OCI-LY3 (cell line): ENCODE measurements at regions not wholly inside any gene's neighbourhood (a gene's known extent, or its start where the extent isn't known, plus 50 kb on each side); places are given as distances from the start of the nearest gene placed in this dataset.

Experiments used
- H2AFZ ChIP-seq: fragments of 200-600, 300-600 bp; shearing (Covaris generic); 2 replicates; pipeline ENCODE4 v1.6.0; 2014; ENCODE audit warnings: antibody characterized with exemption, low read depth, low read length
- H3K27ac ChIP-seq: fragments of 200-600, 300-600 bp; sonication (generic); 2 replicates; pipeline ENCODE4 v1.5.1; 2014; ENCODE audit warnings: mild to moderate bottlenecking, low read length, moderate library complexity, mixed read lengths
- H3K27me3 ChIP-seq: fragments of 200-600, 300-600 bp; sonication (generic); 2 replicates; pipeline ENCODE4 v1.6.1; 2014; ENCODE audit warnings: low read depth, low read length, mixed read lengths
- H3K36me3 ChIP-seq: fragments of 200-600, 300-600 bp; sonication (generic); replicated peaks from 2 replicates; pipeline ENCODE3; 2014; ENCODE audit warnings: low read depth, low read length, mixed read lengths
- H3K4me1 ChIP-seq: fragments of 300-600, 200-600 bp; sonication (generic); 2 replicates; pipeline ENCODE4 v1.6.1; 2014; ENCODE audit warnings: low read length, mixed read lengths
- H3K4me2 ChIP-seq: fragments of 200-600, 300-600 bp; sonication (generic); 2 replicates; pipeline ENCODE4 v1.6.1; 2014; ENCODE audit warnings: low read length, mixed read lengths
- H3K4me3 ChIP-seq: fragments of 300-600, 200-600 bp; sonication (generic); 2 replicates; pipeline ENCODE4 v1.5.1; 2014; ENCODE audit warnings: antibody characterized with exemption, mild to moderate bottlenecking, low read length, moderate library complexity
- H3K79me2 ChIP-seq: fragments of 300-600, 200-600 bp; shearing (Covaris generic); 2 replicates; pipeline ENCODE4 v1.6.1; 2014; ENCODE audit warnings: mild to moderate bottlenecking, low read length, mixed read lengths
- H3K9ac ChIP-seq: fragments of 300-600, 200-600 bp; shearing (Covaris generic); 2 replicates; pipeline ENCODE4 v1.6.0; 2014; ENCODE audit warnings: mild to moderate bottlenecking, low read length, moderate library complexity
- H3K9me3 ChIP-seq: fragments of 200-600, 300-600 bp; shearing (Covaris generic); 2 replicates; pipeline ENCODE4 v1.6.1; 2014; ENCODE audit warnings: low read length, mixed read lengths; ENCODE audit not compliant: insufficient read depth
- H4K20me1 ChIP-seq: fragments of 200-600, 300-600 bp; sonication (generic); 2 replicates; pipeline ENCODE4 v1.6.1; 2016; ENCODE audit warnings: low read length, mixed read lengths; ENCODE audit not compliant: insufficient read depth
- CTCF ChIP-seq: fragments of 200-600, 300-600 bp; sonication (generic); IDR thresholded peaks from 2 replicates; pipeline ENCODE4 v1.5.1; 2014; ENCODE audit warnings: antibody characterized with exemption, low read length, low read depth
- EZH2phosphoT487 ChIP-seq: fragments of 200-600 bp; shearing (Covaris generic); IDR thresholded peaks from 2 replicates; pipeline ENCODE4 v1.6.1; 2018; ENCODE audit warnings: antibody characterized with exemption, mixed run types, low read depth

GRCh38 chr13:50456111-50456510 is 387.4 kb downstream of the DLEU7 start:
- Histone ChIP-seq H3K79me2 (no peaks in the 10 kb centered on the region), H3K9me3 (no peaks in the 10 kb centered on the region), H3K4me1 (peaks cover 9% of the 10 kb centered on the region), H3K4me3 (no peak overlapping the region), H3K36me3 (no peaks in the 10 kb centered on the region), H2AFZ (no peak overlapping the region), H3K9ac (no peak overlapping the region), H4K20me1 (no peaks in the 10 kb centered on the region), H3K27me3 (no peaks in the 10 kb centered on the region), H3K4me2 (no peak overlapping the region), H3K27ac (no peak overlapping the region)
- no peak for TF ChIP-seq EZH2phosphoT487

- Histone ChIP-seq H3K4me2 (no peak overlapping the region), H3K9me3 (no peaks in the 10 kb centered on the region), H4K20me1 (no peaks in the 10 kb centered on the region), H3K36me3 (no peaks in the 10 kb centered on the region), H3K27ac (no peak overlapping the region), H3K4me3 (no peak overlapping the region), H3K79me2 (no peaks in the 10 kb centered on the region), H2AFZ (no peak overlapping the region), H3K4me1 (peaks cover 9% of the 10 kb centered on the region), H3K9ac (no peak overlapping the region), H3K27me3 (no peaks in the 10 kb centered on the region)
- no peak for TF ChIP-seq CTCF
- TF ChIP-seq EZH2phosphoT487, result no peak
Observed at GRCh38 chr13:50457415-50458393, 385.8 kb downstream of the DLEU7 start.

- Histone ChIP-seq H2AFZ (no peak overlapping the region), H3K4me2 (no peak overlapping the region), H3K9me3 (no peaks in the 10 kb centered on the region), H3K4me1 (peaks cover 9% of the 10 kb centered on the region), H3K36me3 (no peaks in the 10 kb centered on the region), H3K79me2 (no peaks in the 10 kb centered on the region), H3K9ac (no peak overlapping the region), H3K4me3 (no peak overlapping the region), H3K27me3 (no peaks in the 10 kb centered on the region), H4K20me1 (no peaks in the 10 kb centered on the region), H3K27ac (no peak overlapping the region)
- no peak for TF ChIP-seq EZH2phosphoT487
- no peak for TF ChIP-seq CTCF
Observed at GRCh38 chr13:50459046-50459445, 384.4 kb downstream of the DLEU7 start.

- Histone ChIP-seq H4K20me1 (no peaks in the 10 kb centered on the region), H3K4me2 (no peak overlapping the region), H3K27ac (no peak overlapping the region)
Observed at GRCh38 chr13:50459658-50460057, 383.8 kb downstream of the DLEU7 start.

More at GRCh38 chr13:50459658-50460057, 383.8 kb downstream of the DLEU7 start:
- H3K9me3 ChIP-seq, result no peaks in the 10 kb centered on the region
- no peaks in the 10 kb centered on the region for H3K79me2 ChIP-seq
- no peaks in the 10 kb centered on the region for H3K36me3 ChIP-seq
- H3K4me1 ChIP-seq, result peaks cover 9% of the 10 kb centered on the region
- no peak overlapping the region for H2AFZ ChIP-seq
- TF ChIP-seq CTCF (no peak), EZH2phosphoT487 (no peak)
- no peak overlapping the region for H3K4me3 ChIP-seq
- H3K27me3 ChIP-seq, result 0 out of 2 replicates have a peak, but pooled peaks cover 2% of the 10 kb centered on the region
- H3K9ac ChIP-seq, result no peak overlapping the region
